ENCODE measurements at regions not wholly inside any gene's neighbourhood (a gene's known extent, or its start where the extent isn't known, plus 50 kb on each side); places are given as distances from the start of the nearest gene placed in this dataset.

GRCh38 chr15:95918525-95918924 is 412.0 kb upstream of the NR2F2 start:
- no peaks in the 10 kb centered on the region for H3K27me3 ChIP-seq
- no peaks in the 10 kb centered on the region for H3K36me3 ChIP-seq
- no peaks in the 10 kb centered on the region for H3K9me3 ChIP-seq (replicated peaks)
- H3K4me3 ChIP-seq: no peak overlapping the region
- no peak for DNase-seq
- no peak overlapping the region for H3K27ac ChIP-seq
- H3K4me1 ChIP-seq: no peaks in the 10 kb centered on the region

GRCh38 chr15:95919460-95919859 is 411.0 kb upstream of the NR2F2 start:
- H3K9me3 ChIP-seq (replicated peaks): no peaks in the 10 kb centered on the region
- H3K4me3 ChIP-seq: no peak overlapping the region
- no peak overlapping the region for H3K27ac ChIP-seq
- H3K27me3 ChIP-seq: no peaks in the 10 kb centered on the region
- DNase-seq: no peak
- no peaks in the 10 kb centered on the region for H3K4me1 ChIP-seq
- H3K36me3 ChIP-seq: no peaks in the 10 kb centered on the region

- H3K27me3 ChIP-seq: no peaks in the 10 kb centered on the region
- H3K36me3 ChIP-seq: no peaks in the 10 kb centered on the region
- no peak for DNase-seq
- no peaks in the 10 kb centered on the region for H3K4me1 ChIP-seq
- no peak overlapping the region for H3K27ac ChIP-seq
- H3K4me3 ChIP-seq: no peak overlapping the region
- H3K9me3 ChIP-seq (replicated peaks): no peaks in the 10 kb centered on the region
Measured at GRCh38 chr15:95921404-95921803, 409.1 kb upstream of the NR2F2 start.

- Histone ChIP-seq H3K27me3 (no peaks in the 10 kb centered on the region), H3K4me3 (no peak overlapping the region)
- no peak for DNase-seq
Measured at GRCh38 chr15:95922431-95922830, 408.1 kb upstream of the NR2F2 start.

GRCh38 chr15:95923792-95924191 is 406.7 kb upstream of the NR2F2 start:
- no peaks in the 10 kb centered on the region for H3K36me3 ChIP-seq
- H3K4me3 ChIP-seq: no peak overlapping the region
- no peaks in the 10 kb centered on the region for H3K27me3 ChIP-seq
- H3K9me3 ChIP-seq (replicated peaks): no peaks in the 10 kb centered on the region
- H3K27ac ChIP-seq: no peak overlapping the region
- no peaks in the 10 kb centered on the region; the same call in 1 of the 2 replicates for H3K4me1 ChIP-seq
- DNase-seq: no peak

More at GRCh38 chr15:95922431-95922830, 408.1 kb upstream of the NR2F2 start:
- Histone ChIP-seq H3K4me1 (no peaks in the 10 kb centered on the region), H3K36me3 (no peaks in the 10 kb centered on the region), H3K27ac (no peak overlapping the region), H3K9me3 (replicated peaks) (no peaks in the 10 kb centered on the region)

- DNase-seq: no peak
- H3K4me3 ChIP-seq: no peak overlapping the region
- H3K27me3 ChIP-seq: no peaks in the 10 kb centered on the region
- H3K36me3 ChIP-seq: no peaks in the 10 kb centered on the region
- H3K27ac ChIP-seq: no peak overlapping the region; the same call in 1 of the 2 replicates
- H3K4me1 ChIP-seq: peaks cover 43% of the 10 kb centered on the region
- H3K9me3 ChIP-seq (replicated peaks): no peaks in the 10 kb centered on the region
Measured at GRCh38 chr15:95928822-95929221, 401.7 kb upstream of the NR2F2 start.

GRCh38 chr15:95929232-95929846 is 401.2 kb upstream of the NR2F2 start:
- peak; percentile 74 to 85 for DNase-seq
- Histone ChIP-seq H3K36me3 (no peaks in the 10 kb centered on the region), H3K27ac (peak overlapping the region; percentile 4; the same call in 1 of the 2 replicates), H3K9me3 (replicated peaks) (no peaks in the 10 kb centered on the region), H3K4me3 (no peak overlapping the region), H3K4me1 (peaks cover 43% of the 10 kb centered on the region), H3K27me3 (no peaks in the 10 kb centered on the region)

GRCh38 chr15:95930659-95931375 is 399.7 kb upstream of the NR2F2 start:
- peak overlapping the region; percentile 66 for H3K27ac ChIP-seq
- H3K9me3 ChIP-seq (replicated peaks): no peaks in the 10 kb centered on the region
- H3K4me1 ChIP-seq: peaks cover 43% of the 10 kb centered on the region
- H3K4me3 ChIP-seq: no peak overlapping the region
- no peaks in the 10 kb centered on the region for H3K36me3 ChIP-seq
- DNase-seq: peak; percentile 89 to 97
- H3K27me3 ChIP-seq: no peaks in the 10 kb centered on the region

- no peaks in the 10 kb centered on the region for H3K27me3 ChIP-seq
- no peak for DNase-seq
- H3K4me3 ChIP-seq: no peak overlapping the region
- H3K27ac ChIP-seq: peak overlapping the region; percentile 66
- peaks cover 43% of the 10 kb centered on the region for H3K4me1 ChIP-seq
- H3K9me3 ChIP-seq (replicated peaks): no peaks in the 10 kb centered on the region
- H3K36me3 ChIP-seq: no peaks in the 10 kb centered on the region
Measured at GRCh38 chr15:95931619-95932018, 398.9 kb upstream of the NR2F2 start.

- Histone ChIP-seq H3K4me3 (no peak overlapping the region), H3K9me3 (replicated peaks) (no peaks in the 10 kb centered on the region), H3K36me3 (no peaks in the 10 kb centered on the region), H3K27me3 (no peaks in the 10 kb centered on the region), H3K4me1 (peaks cover 43% of the 10 kb centered on the region), H3K27ac (peak overlapping the region; percentile 66)
- peak; percentile 38 to 79 for DNase-seq
Measured at GRCh38 chr15:95932141-95932540, 398.4 kb upstream of the NR2F2 start.

- H3K36me3 ChIP-seq: no peaks in the 10 kb centered on the region
- DNase-seq: peak; percentile 16 to 43
- H3K27me3 ChIP-seq: no peaks in the 10 kb centered on the region
- peak overlapping the region; percentile 66 for H3K27ac ChIP-seq
- H3K4me1 ChIP-seq: peaks cover 43% of the 10 kb centered on the region
- no peaks in the 10 kb centered on the region for H3K9me3 ChIP-seq (replicated peaks)
- no peak overlapping the region for H3K4me3 ChIP-seq
Measured at GRCh38 chr15:95932676-95933075, 397.8 kb upstream of the NR2F2 start.

- Histone ChIP-seq H3K4me3 (no peak overlapping the region), H3K27me3 (no peaks in the 10 kb centered on the region), H3K27ac (no peak overlapping the region), H3K4me1 (peaks cover 23% of the 10 kb centered on the region), H3K9me3 (replicated peaks) (no peaks in the 10 kb centered on the region), H3K36me3 (no peaks in the 10 kb centered on the region)
- no peak for DNase-seq
Measured at GRCh38 chr15:95935852-95936251, 394.6 kb upstream of the NR2F2 start.

GRCh38 chr15:95937128-95937528 is 393.4 kb upstream of the NR2F2 start:
- no peak overlapping the region for H3K27ac ChIP-seq
- H3K4me3 ChIP-seq: no peak overlapping the region
- DNase-seq: no peak
- H3K36me3 ChIP-seq: no peaks in the 10 kb centered on the region
- H3K9me3 ChIP-seq (replicated peaks): 0 out of 2 replicates have a peak, but pooled peaks cover 3% of the 10 kb centered on the region
- H3K4me1 ChIP-seq: peaks cover 19% of the 10 kb centered on the region
- H3K27me3 ChIP-seq: no peaks in the 10 kb centered on the region

- Histone ChIP-seq H3K4me3 (peak overlapping the region; percentile 55), H3K27ac (peak overlapping the region; percentile 86), H3K4me1 (peaks cover 15% of the 10 kb centered on the region), H3K36me3 (no peaks in the 10 kb centered on the region), H3K9me3 (replicated peaks) (0 out of 2 replicates have a peak, but pooled peaks cover 3% of the 10 kb centered on the region), H3K27me3 (no peaks in the 10 kb centered on the region)
- peak; percentile 93 to 97 for DNase-seq
Measured at GRCh38 chr15:95940431-95940985, 390.0 kb upstream of the NR2F2 start.

- DNase-seq: peak in 1 of 2 experiments; percentile 45
- peaks cover 28% of the 10 kb centered on the region for H3K4me1 ChIP-seq
- H3K27me3 ChIP-seq: no peaks in the 10 kb centered on the region
- H3K36me3 ChIP-seq: no peaks in the 10 kb centered on the region
- H3K9me3 ChIP-seq (replicated peaks): 0 out of 2 replicates have a peak, but pooled peaks cover 3% of the 10 kb centered on the region
- H3K27ac ChIP-seq: no peak overlapping the region
- H3K4me3 ChIP-seq: no peak overlapping the region
Measured at GRCh38 chr15:95944193-95944592, 386.3 kb upstream of the NR2F2 start.
